Neural progenitor cell (in vitro differentiated cells): ENCODE measurements at regions not wholly inside any gene's neighbourhood (a gene's known extent, or its start where the extent isn't known, plus 50 kb on each side); places are given as distances from the start of the nearest gene placed in this dataset.

Experiments used
- DNase-seq: peaks from one replicate; pipeline ENCODE4 v3.0.0-alpha.2; 2016; ENCODE audit warnings: low spot score
- H2AFZ ChIP-seq: fragments of 200-600 bp; sonication (generic); replicated peaks from 2 replicates; pipeline ENCODE4 v1.6.1; 2016; ENCODE audit warnings: antibody characterized with exemption
- H3F3A ChIP-seq: fragments of 200-600 bp; sonication (generic); 2 replicates; pipeline ENCODE4 v1.6.1; 2016; ENCODE audit warnings: antibody characterized with exemption, low read depth
- H3K27ac ChIP-seq: fragments of 200-600 bp; sonication (generic); 2 replicates; pipeline ENCODE4 v1.5.1; 2016; ENCODE audit warnings: mild to moderate bottlenecking
- H3K27me3 ChIP-seq: fragments of 200-600 bp; sonication (generic); 2 replicates; pipeline ENCODE4 v1.6.1; 2016; ENCODE audit warnings: mild to moderate bottlenecking, moderate library complexity
- H3K36me3 ChIP-seq: fragments of 200-600 bp; sonication (generic); 2 replicates; pipeline ENCODE4 v1.5.1; 2016
- H3K4me1 ChIP-seq: fragments of 200-600 bp; sonication (generic); 2 replicates; pipeline ENCODE4 v1.6.1; 2016; ENCODE audit warnings: mixed run types
- H3K4me2 ChIP-seq: fragments of 200-600 bp; sonication (generic); 2 replicates; pipeline ENCODE4 v1.6.1; 2016
- H3K4me3 ChIP-seq: fragments of 200-600 bp; sonication (generic); 2 replicates; pipeline ENCODE4 v1.5.1; 2016
- H3K79me2 ChIP-seq: fragments of 200-600 bp; sonication (generic); 2 replicates; pipeline ENCODE4 v1.6.1; 2016; ENCODE audit warnings: low read depth
- H3K9ac ChIP-seq: fragments of 200-600 bp; sonication (generic); 2 replicates; pipeline ENCODE4 v1.6.1; 2016
- H3K9me3 ChIP-seq: fragments of 200-600 bp; sonication (generic); 2 replicates; pipeline ENCODE4 v1.5.1; 2016; ENCODE audit warnings: low read depth
- H4K20me1 ChIP-seq: fragments of 200-600 bp; sonication (generic); 2 replicates; pipeline ENCODE4 v1.6.1; 2016; ENCODE audit warnings: low read depth
- H3K27ac Mint-ChIP-seq: 3 replicates; pipeline ENCODE4 v1.8.0; 2021; ENCODE audit warnings: mixed read lengths
- H3K27me3 Mint-ChIP-seq: 2 replicates; pipeline ENCODE4 v1.8.0; 2022; ENCODE audit warnings: low read depth, mild to moderate bottlenecking, inconsistent platforms, moderate library complexity, mixed read lengths; ENCODE audit not compliant: insufficient read depth
- H3K36me3 Mint-ChIP-seq: 3 replicates; pipeline ENCODE4 v1.8.0; 2021; ENCODE audit warnings: mixed read lengths
- H3K4me1 Mint-ChIP-seq: 3 replicates; pipeline ENCODE4 v1.8.0; 2021; ENCODE audit warnings: mixed read lengths
- H3K4me3 Mint-ChIP-seq: 3 replicates; pipeline ENCODE4 v1.8.0; 2021; ENCODE audit warnings: mild to moderate bottlenecking, moderate library complexity, mixed read lengths
- H3K9me3 Mint-ChIP-seq: 3 replicates; pipeline ENCODE4 v1.8.0; 2020; ENCODE audit warnings: mixed read lengths
- EZH2 ChIP-seq: fragments of 200-600 bp; sonication (generic); IDR thresholded peaks from 2 replicates; pipeline ENCODE4 v1.6.1; 2017; ENCODE audit warnings: antibody characterized with exemption, mild to moderate bottlenecking, moderate library complexity
- EZH2phosphoT487 ChIP-seq: fragments of 200-600 bp; sonication (generic); IDR thresholded peaks from 2 replicates; pipeline ENCODE4 v1.6.1; 2017; ENCODE audit warnings: antibody characterized with exemption
- TF ChIP-seq, protein P1 (sequence below): fragments of 200-600 bp; sonication (generic); IDR thresholded peaks from 2 replicates; pipeline ENCODE4 v1.5.1; 2017; ENCODE audit warnings: antibody characterized with exemption, mild to moderate bottlenecking

- no peak for DNase-seq
- H3K79me2 ChIP-seq = no peaks in the 10 kb centered on the region
- H3K27me3 ChIP-seq = no peaks in the 10 kb centered on the region
- H3K4me3 ChIP-seq = no peak overlapping the region
- no peaks in the 10 kb centered on the region for H4K20me1 ChIP-seq
- H3K4me1 ChIP-seq = no peaks in the 10 kb centered on the region
- H3K27ac ChIP-seq = no peak overlapping the region
- H3K4me2 ChIP-seq = no peak overlapping the region
- TF ChIP-seq EZH2phosphoT487 (no peak), EZH2 (no peak)
- TF ChIP-seq, protein P1, sequence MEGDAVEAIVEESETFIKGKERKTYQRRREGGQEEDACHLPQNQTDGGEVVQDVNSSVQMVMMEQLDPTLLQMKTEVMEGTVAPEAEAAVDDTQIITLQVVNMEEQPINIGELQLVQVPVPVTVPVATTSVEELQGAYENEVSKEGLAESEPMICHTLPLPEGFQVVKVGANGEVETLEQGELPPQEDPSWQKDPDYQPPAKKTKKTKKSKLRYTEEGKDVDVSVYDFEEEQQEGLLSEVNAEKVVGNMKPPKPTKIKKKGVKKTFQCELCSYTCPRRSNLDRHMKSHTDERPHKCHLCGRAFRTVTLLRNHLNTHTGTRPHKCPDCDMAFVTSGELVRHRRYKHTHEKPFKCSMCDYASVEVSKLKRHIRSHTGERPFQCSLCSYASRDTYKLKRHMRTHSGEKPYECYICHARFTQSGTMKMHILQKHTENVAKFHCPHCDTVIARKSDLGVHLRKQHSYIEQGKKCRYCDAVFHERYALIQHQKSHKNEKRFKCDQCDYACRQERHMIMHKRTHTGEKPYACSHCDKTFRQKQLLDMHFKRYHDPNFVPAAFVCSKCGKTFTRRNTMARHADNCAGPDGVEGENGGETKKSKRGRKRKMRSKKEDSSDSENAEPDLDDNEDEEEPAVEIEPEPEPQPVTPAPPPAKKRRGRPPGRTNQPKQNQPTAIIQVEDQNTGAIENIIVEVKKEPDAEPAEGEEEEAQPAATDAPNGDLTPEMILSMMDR = no peak
- H3K4me1 Mint-ChIP-seq = peaks cover 3% of the 10 kb centered on the region
- H3F3A ChIP-seq = no peaks in the 10 kb centered on the region
- no peak overlapping the region for H3K4me3 Mint-ChIP-seq
- no peaks in the 10 kb centered on the region for H3K27me3 Mint-ChIP-seq
- no peaks in the 10 kb centered on the region for H3K36me3 Mint-ChIP-seq
- H3K9me3 ChIP-seq = peaks cover 6% of the 10 kb centered on the region
- H3K36me3 ChIP-seq = no peaks in the 10 kb centered on the region
- no peak overlapping the region for H3K27ac Mint-ChIP-seq
- H3K9ac ChIP-seq = no peak overlapping the region
- peaks cover 16% of the 10 kb centered on the region for H3K9me3 Mint-ChIP-seq
- H2AFZ ChIP-seq = no peak overlapping the region
Measured at GRCh38 chr7:25918731-25919130, 233.3 kb upstream of the NFE2L3 start.

DNA sequence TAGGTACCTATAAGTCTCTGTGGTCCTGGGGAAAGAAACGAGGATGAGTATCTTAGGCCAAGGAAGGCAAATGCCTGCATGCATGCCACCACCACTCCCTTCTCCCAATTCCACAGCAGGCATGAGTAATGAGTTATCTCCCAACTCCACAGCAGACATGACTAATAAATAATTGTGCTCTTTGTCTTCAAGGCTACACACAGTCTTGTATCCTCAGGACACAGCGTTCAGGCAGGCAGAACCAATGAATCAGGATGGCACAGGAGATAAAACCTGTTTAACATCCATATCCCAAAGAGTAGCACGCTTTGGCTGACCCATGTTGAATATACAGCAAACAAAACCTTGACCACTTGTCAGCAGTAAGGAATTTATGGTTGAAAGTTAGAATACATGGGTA lies 229.7 kb upstream of the NFE2L3 start:
- TF ChIP-seq EZH2phosphoT487 (no peak), EZH2 (no peak)
- TF ChIP-seq, protein P1 = no peak
- peaks cover 6% of the 10 kb centered on the region for H3K9me3 ChIP-seq
- no peaks in the 10 kb centered on the region for H3F3A ChIP-seq
- H3K79me2 ChIP-seq = no peaks in the 10 kb centered on the region
- no peak for DNase-seq
- no peak overlapping the region for H3K9ac ChIP-seq
- Mint-ChIP-seq H3K36me3 (no peaks in the 10 kb centered on the region), H3K9me3 (peaks cover 17% of the 10 kb centered on the region), H3K4me1 (peaks cover 9% of the 10 kb centered on the region), H3K27ac (no peak overlapping the region), H3K27me3 (no peaks in the 10 kb centered on the region), H3K4me3 (no peak overlapping the region)
- no peak overlapping the region for H2AFZ ChIP-seq
- H3K4me1 ChIP-seq = no peaks in the 10 kb centered on the region
- no peak overlapping the region for H3K4me3 ChIP-seq
- no peak overlapping the region for H3K27ac ChIP-seq
- H3K36me3 ChIP-seq = no peaks in the 10 kb centered on the region
- no peaks in the 10 kb centered on the region for H4K20me1 ChIP-seq
- no peaks in the 10 kb centered on the region for H3K27me3 ChIP-seq
- no peak overlapping the region for H3K4me2 ChIP-seq

- no peaks in the 10 kb centered on the region for H3F3A ChIP-seq
- H3K9me3 ChIP-seq = peaks cover 3% of the 10 kb centered on the region
- H3K4me1 Mint-ChIP-seq = peaks cover 9% of the 10 kb centered on the region
- no peak overlapping the region for H3K27ac ChIP-seq
- H3K27me3 Mint-ChIP-seq = no peaks in the 10 kb centered on the region
- no peak overlapping the region for H3K4me3 ChIP-seq
- H4K20me1 ChIP-seq = no peaks in the 10 kb centered on the region
- no peaks in the 10 kb centered on the region for H3K4me1 ChIP-seq
- no peaks in the 10 kb centered on the region for H3K79me2 ChIP-seq
- H3K4me3 Mint-ChIP-seq = no peak overlapping the region
- no peak overlapping the region for H2AFZ ChIP-seq
- no peak overlapping the region for H3K9ac ChIP-seq
- H3K4me2 ChIP-seq = no peak overlapping the region
- peaks cover 8% of the 10 kb centered on the region for H3K9me3 Mint-ChIP-seq
- H3K36me3 Mint-ChIP-seq = no peaks in the 10 kb centered on the region
- H3K27ac Mint-ChIP-seq = no peak overlapping the region
- H3K36me3 ChIP-seq = no peaks in the 10 kb centered on the region
- no peaks in the 10 kb centered on the region for H3K27me3 ChIP-seq
- TF ChIP-seq, protein P1 = no peak
- TF ChIP-seq EZH2 (no peak), EZH2phosphoT487 (no peak)
- no peak for DNase-seq
Measured at GRCh38 chr7:25923741-25924460, 228.1 kb upstream of the NFE2L3 start.
